Vagina (tissue), 2 donors: ENCODE measurements at regions not wholly inside any gene's neighbourhood (a gene's known extent, or its start where the extent isn't known, plus 50 kb on each side); places are given as distances from the start of the nearest gene placed in this dataset.

Experiments used
- DNase-seq, 2 donors: peaks; one replicate each; pipeline ENCODE4 v3.0.0-alpha.2; 2017; ENCODE audit errors: extremely low spot score in 2 of 2
- H3K27ac ChIP-seq: fragments of 200-600 bp; sonication (generic); one replicate; pipeline ENCODE4 v1.5.1; 2019
- H3K27me3 ChIP-seq: fragments of 200-600 bp; sonication (generic); one replicate; pipeline ENCODE4 v1.5.1; 2019
- H3K36me3 ChIP-seq, 2 donors: fragments of 200-600 bp; sonication (generic); one replicate each; pipeline ENCODE4 v1.5.1; 2017 to 2019
- H3K4me1 ChIP-seq: fragments of 200-600 bp; sonication (generic); one replicate; pipeline ENCODE4 v1.5.1; 2019
- H3K4me3 ChIP-seq, 2 donors: fragments of 200-600 bp; sonication (generic); 1 replicate in 1 of 2; 2 replicates in 1 of 2; pipeline ENCODE4 v1.5.1; 2016 to 2019
- H3K9me3 ChIP-seq: fragments of 200-600 bp; sonication (generic); one replicate; pipeline ENCODE4 v1.5.1; 2019
- CTCF ChIP-seq, 3 experiments: fragments of 450-650 bp in 2 of 3; fragments of 200-600 bp in 1 of 3; sonication (generic) in 1 of 3; IDR thresholded peaks; one replicate each; pipeline ENCODE4 v1.5.1; 2017 to 2019; ENCODE audit warnings: antibody characterized with exemption in 3 of 3, mild to moderate bottlenecking in 2 of 3, moderate library complexity in 2 of 3
- POLR2A ChIP-seq, 2 donors: fragments of 450-650 bp; IDR thresholded peaks; one replicate each; pipeline ENCODE4 v1.6.1; 2017; ENCODE audit warnings: antibody characterized with exemption in 2 of 2, mild to moderate bottlenecking in 2 of 2, moderate library complexity in 2 of 2
- POLR2AphosphoS5 ChIP-seq, 2 donors: sonication (generic); formaldehyde crosslinking; IDR thresholded peaks; one replicate each; pipeline ENCODE4 v1.9.0; 2017; ENCODE audit warnings: antibody characterized with exemption in 2 of 2, mild to moderate bottlenecking in 2 of 2, low read depth in 1 of 2; ENCODE audit not compliant: insufficient read depth in 1 of 2
- intact Hi-C: fragments of 100-400 bp; cut with DNase I; formaldehyde crosslinking; loops from one replicate; pipeline ENCODE4 v1.15.1; 2023

- no peak for TF ChIP-seq POLR2AphosphoS5 (IDR thresholded peaks at IDR 0.05; ENCODE audit: insufficient read depth in 1 of 2, low read depth in 1 of 2)
- TF ChIP-seq POLR2A (IDR thresholded peaks at IDR 0.05): no peak
- no peak for TF ChIP-seq CTCF (IDR thresholded peaks at IDR 0.05)
- intact Hi-C loops: no loop called here
- no peak overlapping the region for H3K4me3 ChIP-seq
- H3K9me3 ChIP-seq: no peaks in the 10 kb centered on the region
- no peaks in the 10 kb centered on the region for H3K36me3 ChIP-seq
- H3K27me3 ChIP-seq: no peaks in the 10 kb centered on the region
- no peak overlapping the region for H3K27ac ChIP-seq
- peaks cover 5% of the 10 kb centered on the region for H3K4me1 ChIP-seq
- DNase-seq: no peak
Measured at GRCh38 chr5:172588380-172588779, 52.7 kb upstream of the NEURL1B start.

GRCh38 chr5:172587061-172587405 is 54.0 kb upstream of the NEURL1B start:
- H3K4me3 ChIP-seq: no peak overlapping the region
- intact Hi-C loops: no loop called here
- no peaks in the 10 kb centered on the region for H3K36me3 ChIP-seq
- no peaks in the 10 kb centered on the region for H3K9me3 ChIP-seq
- TF ChIP-seq CTCF (IDR thresholded peaks at IDR 0.05) (no peak), POLR2AphosphoS5 (IDR thresholded peaks at IDR 0.05; ENCODE audit: insufficient read depth in 1 of 2, low read depth in 1 of 2) (no peak), POLR2A (IDR thresholded peaks at IDR 0.05) (no peak)
- no peak for DNase-seq
- H3K27ac ChIP-seq: no peak overlapping the region
- H3K4me1 ChIP-seq: peaks cover 7% of the 10 kb centered on the region
- H3K27me3 ChIP-seq: no peaks in the 10 kb centered on the region

- no peak for DNase-seq
- TF ChIP-seq CTCF (IDR thresholded peaks at IDR 0.05) (no peak), POLR2A (IDR thresholded peaks at IDR 0.05) (no peak), POLR2AphosphoS5 (IDR thresholded peaks at IDR 0.05; ENCODE audit: insufficient read depth in 1 of 2, low read depth in 1 of 2) (no peak)
- H3K9me3 ChIP-seq: no peaks in the 10 kb centered on the region
- no peak overlapping the region for H3K4me3 ChIP-seq
- H3K27ac ChIP-seq: no peak overlapping the region
- intact Hi-C loops: no loop called here
- no peaks in the 10 kb centered on the region for H3K27me3 ChIP-seq
- H3K36me3 ChIP-seq: no peaks in the 10 kb centered on the region
- peaks cover 7% of the 10 kb centered on the region for H3K4me1 ChIP-seq
Measured at GRCh38 chr5:172586125-172587060, 54.7 kb upstream of the NEURL1B start.

GRCh38 chr5:172585114-172585513 is 55.9 kb upstream of the NEURL1B start:
- Histone ChIP-seq H3K4me3 (no peak overlapping the region), H3K27me3 (no peaks in the 10 kb centered on the region), H3K27ac (peak overlapping the region; percentile 51), H3K9me3 (no peaks in the 10 kb centered on the region), H3K4me1 (peaks cover 7% of the 10 kb centered on the region), H3K36me3 (no peaks in the 10 kb centered on the region)
- intact Hi-C loops: no loop called here
- no peak for TF ChIP-seq CTCF (IDR thresholded peaks at IDR 0.05)
- TF ChIP-seq POLR2A (IDR thresholded peaks at IDR 0.05): no peak
- TF ChIP-seq POLR2AphosphoS5 (IDR thresholded peaks at IDR 0.05; ENCODE audit: insufficient read depth in 1 of 2, low read depth in 1 of 2): no peak
- DNase-seq: no peak

GRCh38 chr5:172584638-172585037 is 56.4 kb upstream of the NEURL1B start:
- intact Hi-C loops: no loop called here
- no peak for TF ChIP-seq POLR2A (IDR thresholded peaks at IDR 0.05)
- TF ChIP-seq POLR2AphosphoS5 (IDR thresholded peaks at IDR 0.05; ENCODE audit: insufficient read depth in 1 of 2, low read depth in 1 of 2): no peak
- no peak for TF ChIP-seq CTCF (IDR thresholded peaks at IDR 0.05)
- Histone ChIP-seq H3K9me3 (no peaks in the 10 kb centered on the region), H3K36me3 (no peaks in the 10 kb centered on the region), H3K4me3 (no peak overlapping the region), H3K27me3 (no peaks in the 10 kb centered on the region), H3K27ac (peak overlapping the region; percentile 51), H3K4me1 (peaks cover 7% of the 10 kb centered on the region)
- no peak for DNase-seq
